BE2C (cell line): ENCODE measurements at regions not wholly inside any gene's neighbourhood (a gene's known extent, or its start where the extent isn't known, plus 50 kb on each side); places are given as distances from the start of the nearest gene placed in this dataset.

Experiments
- DNase-seq: peaks from one replicate; pipeline ENCODE4 v3.0.0-alpha.2; 2020
- H3K27me3 ChIP-seq: fragments of 250-450 bp; sonication (Bioruptor Pico); 2 replicates; pipeline ENCODE4 v1.5.1; 2020; ENCODE audit warnings: mild to moderate bottlenecking
- H3K36me3 ChIP-seq: fragments of 250-450 bp; sonication (Bioruptor Pico); 2 replicates; pipeline ENCODE4 v1.5.1; 2020; ENCODE audit warnings: mild to moderate bottlenecking
- H3K4me1 ChIP-seq: fragments of 250-450 bp; sonication (Bioruptor Pico); 2 replicates; pipeline ENCODE4 v1.5.1; 2020
- H3K4me3 ChIP-seq: 2 replicates; pipeline ENCODE4 v1.5.1; 2011; ENCODE audit warnings: low read depth, low read length
- H3K9me3 ChIP-seq: fragments of 250-450 bp; sonication (Bioruptor Pico); 2 replicates; pipeline ENCODE4 v1.5.1; 2020
- CTCF ChIP-seq: IDR thresholded peaks from 2 replicates; pipeline ENCODE4 v1.5.1; 2012; ENCODE audit warnings: mild to moderate bottlenecking, low read depth, low read length

DNA sequence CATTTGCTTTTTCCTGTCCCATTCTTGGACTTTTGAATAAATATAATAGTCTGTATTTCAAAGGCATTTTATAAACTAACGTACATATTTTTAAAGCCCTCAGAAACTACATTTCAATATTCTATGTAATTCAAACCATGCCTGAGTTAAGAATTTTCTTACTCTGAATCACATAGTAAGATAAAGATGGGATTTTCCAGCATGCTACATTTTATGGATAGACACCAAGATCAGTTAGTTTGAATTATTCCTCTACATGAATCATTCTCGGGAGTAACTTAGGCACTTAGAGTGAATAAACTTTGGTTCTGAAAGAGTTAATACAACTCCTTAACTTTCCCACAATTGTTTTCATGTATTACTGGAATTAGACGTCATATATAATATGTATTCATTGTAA lies 713.3 kb upstream of the CBLB start:
- H3K4me1 ChIP-seq = no peaks in the 10 kb centered on the region
- no peaks in the 10 kb centered on the region for H3K36me3 ChIP-seq
- no peaks in the 10 kb centered on the region for H3K9me3 ChIP-seq
- DNase-seq = no peak
- no peak for TF ChIP-seq CTCF
- no peak overlapping the region for H3K4me3 ChIP-seq
- H3K27me3 ChIP-seq = no peaks in the 10 kb centered on the region

DNA sequence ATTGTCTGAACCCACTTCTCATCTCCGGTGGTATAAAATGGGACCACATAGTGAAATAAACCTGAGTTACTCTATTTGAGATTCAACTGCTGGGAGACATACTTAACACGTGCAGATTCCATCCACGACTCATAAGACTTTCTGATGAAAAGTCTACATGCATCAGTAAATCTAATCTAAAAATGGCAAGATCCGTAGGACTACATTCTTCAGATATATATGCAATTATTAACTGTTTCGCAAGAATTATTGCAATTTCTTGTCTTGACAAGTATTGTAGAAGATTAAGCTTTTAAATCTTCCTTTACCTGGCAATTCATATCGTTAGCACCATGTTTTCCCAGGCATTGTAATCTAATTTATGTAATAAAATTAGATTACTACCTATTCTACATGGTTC lies 718.7 kb upstream of the CBLB start:
- Histone ChIP-seq H3K4me3 (no peak overlapping the region), H3K27me3 (no peaks in the 10 kb centered on the region), H3K36me3 (no peaks in the 10 kb centered on the region), H3K4me1 (peaks cover 3% of the 10 kb centered on the region; the same call in 1 of the 2 replicates), H3K9me3 (no peaks in the 10 kb centered on the region)
- TF ChIP-seq CTCF = no peak
- DNase-seq = no peak

GRCh38 chr3:106588739-106589138 lies 719.9 kb upstream of the CBLB start:
- no peak overlapping the region for H3K4me3 ChIP-seq
- H3K9me3 ChIP-seq = no peaks in the 10 kb centered on the region
- no peaks in the 10 kb centered on the region for H3K27me3 ChIP-seq
- H3K36me3 ChIP-seq = no peaks in the 10 kb centered on the region
- no peak for DNase-seq
- no peak for TF ChIP-seq CTCF
- H3K4me1 ChIP-seq = peaks cover 3% of the 10 kb centered on the region; the same call in 1 of the 2 replicates

- Histone ChIP-seq H3K36me3 (no peaks in the 10 kb centered on the region), H3K9me3 (no peaks in the 10 kb centered on the region), H3K27me3 (no peaks in the 10 kb centered on the region), H3K4me3 (no peak overlapping the region), H3K4me1 (peaks cover 3% of the 10 kb centered on the region; the same call in 1 of the 2 replicates)
- TF ChIP-seq CTCF = no peak
- DNase-seq = no peak
Observed at GRCh38 chr3:106589311-106589942, 720.6 kb upstream of the CBLB start.

GRCh38 chr3:106590216-106590615 lies 721.4 kb upstream of the CBLB start:
- no peak for TF ChIP-seq CTCF
- no peaks in the 10 kb centered on the region for H3K36me3 ChIP-seq
- peaks cover 3% of the 10 kb centered on the region; the same call in 1 of the 2 replicates for H3K4me1 ChIP-seq
- H3K27me3 ChIP-seq = no peaks in the 10 kb centered on the region
- no peak overlapping the region for H3K4me3 ChIP-seq
- no peaks in the 10 kb centered on the region for H3K9me3 ChIP-seq
- DNase-seq = no peak

DNA sequence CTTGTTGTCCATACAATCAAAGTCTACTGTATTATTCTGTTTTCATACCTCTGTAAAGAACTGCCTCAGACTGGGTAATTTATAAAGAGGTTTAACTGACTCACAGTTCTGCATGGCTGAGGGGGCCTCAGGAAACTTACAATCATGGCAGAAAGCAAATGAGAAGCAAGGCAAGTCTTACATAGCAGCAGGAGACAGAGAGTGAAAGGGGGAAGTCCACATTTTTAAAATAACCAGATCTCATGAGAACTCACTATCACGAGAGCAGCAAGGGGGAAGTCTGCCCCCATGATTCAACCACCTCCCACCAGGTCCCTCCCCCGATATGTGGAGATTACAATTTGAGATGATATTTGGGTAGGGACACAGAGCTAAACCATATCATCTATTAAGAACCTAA lies 724.6 kb upstream of the CBLB start:
- no peak for TF ChIP-seq CTCF
- DNase-seq = no peak

More for the DNA sequence above, 724.6 kb upstream of the CBLB start:
- Histone ChIP-seq H3K27me3 (no peaks in the 10 kb centered on the region), H3K4me1 (no peaks in the 10 kb centered on the region), H3K36me3 (no peaks in the 10 kb centered on the region), H3K4me3 (no peak overlapping the region), H3K9me3 (no peaks in the 10 kb centered on the region)
